ENCODE measurements at regions not wholly inside any gene's neighbourhood (a gene's known extent, or its start where the extent isn't known, plus 50 kb on each side); places are given as distances from the start of the nearest gene placed in this dataset.

DNA sequence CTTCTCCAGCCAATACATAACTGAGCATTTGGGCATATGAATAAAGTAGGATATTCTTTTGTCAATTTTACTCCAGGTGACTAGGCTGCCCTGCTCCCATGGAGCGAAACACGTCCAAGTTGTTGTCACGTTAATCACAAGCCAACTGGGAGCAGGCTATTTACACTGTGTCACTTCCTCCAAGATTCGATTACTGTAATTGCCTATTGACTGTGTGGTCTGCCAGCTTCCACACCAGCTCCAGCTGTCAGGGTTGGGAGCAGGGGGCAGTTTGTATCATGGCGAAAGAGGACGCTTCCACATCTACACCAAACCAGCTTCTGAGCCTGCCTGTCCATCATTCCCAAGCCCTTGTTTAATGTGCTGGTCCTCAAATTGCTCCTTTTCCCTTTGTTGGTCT is 89.2 kb upstream of the RORA start:
- H3K27me3 ChIP-seq (ENCODE audit: insufficient read depth, low read depth, severe bottlenecking) = no peaks in the 10 kb centered on the region
- no peaks in the 10 kb centered on the region for H3K9me3 ChIP-seq (ENCODE audit: severe bottlenecking)
- no peak overlapping the region for H3K27ac ChIP-seq
- no peak overlapping the region for H3K4me3 ChIP-seq (ENCODE audit: low read depth, low read length)
- TF ChIP-seq CTCF (IDR thresholded peaks at IDR 0.05; ENCODE audit: low read depth, low read length) = no peak
- no peaks in the 10 kb centered on the region for H3K36me3 ChIP-seq
- DNase-seq = no peak

GRCh38 chr15:61315471-61315870 is 86.4 kb upstream of the RORA start:
- Histone ChIP-seq H3K27me3 (ENCODE audit: insufficient read depth, low read depth, severe bottlenecking) (no peaks in the 10 kb centered on the region), H3K27ac (no peak overlapping the region), H3K36me3 (no peaks in the 10 kb centered on the region), H3K9me3 (ENCODE audit: severe bottlenecking) (no peaks in the 10 kb centered on the region), H3K4me3 (ENCODE audit: low read depth, low read length) (no peak overlapping the region)
- no peak for DNase-seq
- TF ChIP-seq CTCF (IDR thresholded peaks at IDR 0.05; ENCODE audit: low read depth, low read length) = no peak

GRCh38 chr15:61314427-61314826 is 85.3 kb upstream of the RORA start:
- no peaks in the 10 kb centered on the region for H3K36me3 ChIP-seq
- no peak overlapping the region for H3K27ac ChIP-seq
- no peak for DNase-seq
- no peak for TF ChIP-seq CTCF (IDR thresholded peaks at IDR 0.05; ENCODE audit: low read depth, low read length)
- no peaks in the 10 kb centered on the region for H3K27me3 ChIP-seq (ENCODE audit: insufficient read depth, low read depth, severe bottlenecking)
- no peaks in the 10 kb centered on the region for H3K9me3 ChIP-seq (ENCODE audit: severe bottlenecking)
- H3K4me3 ChIP-seq (ENCODE audit: low read depth, low read length) = no peak overlapping the region

DNA sequence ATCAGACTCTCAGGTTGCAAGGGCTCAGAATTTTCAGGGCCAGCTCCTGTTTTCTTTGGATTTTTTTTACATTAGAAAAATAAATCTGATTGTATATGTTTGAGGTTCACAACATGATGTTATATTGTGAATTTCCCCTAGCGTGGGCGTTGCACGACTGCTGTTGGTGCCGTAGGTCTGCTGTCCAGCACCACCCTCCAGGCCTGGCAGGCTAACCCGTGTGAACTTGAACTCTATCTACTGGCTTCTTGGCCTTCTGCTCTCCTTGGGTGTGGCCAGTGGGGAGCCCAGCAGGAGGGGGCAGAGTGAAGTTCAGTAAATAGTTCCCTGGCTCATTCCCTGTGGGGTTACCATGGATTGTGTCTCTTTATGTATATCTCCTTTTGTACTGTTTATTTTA is 80.5 kb upstream of the RORA start:
- no peak for DNase-seq
- no peak overlapping the region for H3K4me3 ChIP-seq (ENCODE audit: low read depth, low read length)
- H3K27ac ChIP-seq = no peak overlapping the region
- TF ChIP-seq CTCF (IDR thresholded peaks at IDR 0.05; ENCODE audit: low read depth, low read length) = no peak
- no peaks in the 10 kb centered on the region for H3K36me3 ChIP-seq
- H3K27me3 ChIP-seq (ENCODE audit: insufficient read depth, low read depth, severe bottlenecking) = no peaks in the 10 kb centered on the region
- no peaks in the 10 kb centered on the region for H3K9me3 ChIP-seq (ENCODE audit: severe bottlenecking)

DNA sequence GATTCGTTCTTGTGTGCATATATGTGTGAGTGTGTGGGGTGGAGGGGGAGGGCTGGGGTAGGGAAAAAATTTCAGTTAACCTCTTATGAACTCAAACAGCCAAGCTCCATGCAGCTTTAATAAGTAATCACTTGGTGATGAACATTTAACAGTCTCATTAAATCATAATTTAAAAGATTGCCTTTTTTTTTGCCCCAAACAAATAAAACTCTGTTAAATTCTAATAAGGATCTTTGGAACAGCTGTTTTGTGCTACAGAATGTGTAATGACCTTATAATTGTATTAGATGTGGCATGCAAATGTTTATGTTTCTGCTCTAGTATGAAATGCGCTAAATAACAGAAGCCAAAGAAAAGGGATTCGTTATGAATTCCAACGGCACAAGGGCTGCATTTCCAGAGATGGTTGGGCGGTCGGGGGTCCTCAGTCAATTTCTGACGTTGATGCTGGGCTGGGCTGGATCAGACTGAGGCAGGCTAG is 80.0 kb upstream of the RORA start:
- no peak overlapping the region for H3K4me3 ChIP-seq (ENCODE audit: low read depth, low read length)
- no peak overlapping the region for H3K27ac ChIP-seq
- no peaks in the 10 kb centered on the region for H3K9me3 ChIP-seq (ENCODE audit: severe bottlenecking)
- no peaks in the 10 kb centered on the region for H3K27me3 ChIP-seq (ENCODE audit: insufficient read depth, low read depth, severe bottlenecking)
- H3K36me3 ChIP-seq = no peaks in the 10 kb centered on the region
- DNase-seq = no peak
- no peak for TF ChIP-seq CTCF (IDR thresholded peaks at IDR 0.05; ENCODE audit: low read depth, low read length)

GRCh38 chr15:61308437-61308836 is 79.3 kb upstream of the RORA start:
- Histone ChIP-seq H3K36me3 (no peaks in the 10 kb centered on the region), H3K27ac (no peak overlapping the region), H3K4me3 (ENCODE audit: low read depth, low read length) (no peak overlapping the region), H3K9me3 (ENCODE audit: severe bottlenecking) (no peaks in the 10 kb centered on the region), H3K27me3 (ENCODE audit: insufficient read depth, low read depth, severe bottlenecking) (no peaks in the 10 kb centered on the region)
- no peak for DNase-seq
- no peak for TF ChIP-seq CTCF (IDR thresholded peaks at IDR 0.05; ENCODE audit: low read depth, low read length)

All from WERI-Rb-1 (cell line).